ENCODE measurements at regions not wholly inside any gene's neighbourhood (a gene's known extent, or its start where the extent isn't known, plus 50 kb on each side); places are given as distances from the start of the nearest gene placed in this dataset.

DNA sequence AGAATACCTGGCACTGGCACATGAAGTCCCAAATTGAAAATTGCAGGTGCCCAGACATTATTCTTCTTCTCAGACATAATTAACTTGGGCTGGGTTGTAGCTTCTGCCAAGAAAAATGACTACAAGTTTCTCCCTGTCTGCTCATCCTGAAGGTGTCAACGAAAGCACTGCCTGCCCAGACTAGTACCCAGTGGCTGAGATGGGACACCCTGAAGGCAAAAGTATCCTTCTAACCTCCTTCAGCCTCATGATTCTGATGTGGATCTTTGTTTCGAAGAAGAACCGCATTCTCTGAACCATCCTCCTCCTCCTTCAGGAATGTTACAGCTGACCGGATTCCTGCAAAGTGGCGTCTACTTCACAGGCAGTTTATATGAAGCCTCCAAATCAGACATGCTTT lies 161.1 kb upstream of the FST start:
- Histone ChIP-seq H3K27ac (ENCODE audit: low read depth, low read length, poor library complexity, severe bottlenecking) (no peak overlapping the region), H3K9me3 (ENCODE audit: low read depth, low read length, poor library complexity, severe bottlenecking) (no peaks in the 10 kb centered on the region), H3K36me3 (ENCODE audit: insufficient read depth, low read length, poor library complexity, severe bottlenecking) (no peaks in the 10 kb centered on the region), H3K4me1 (ENCODE audit: insufficient read depth, low read length, poor library complexity, severe bottlenecking) (no peaks in the 10 kb centered on the region), H3K4me3 (ENCODE audit: low read depth, low read length, poor library complexity, severe bottlenecking) (no peak overlapping the region), H3K27me3 (replicated peaks; ENCODE audit: insufficient read depth, low read depth, low read length, poor library complexity) (no peaks in the 10 kb centered on the region)
- DNase-seq (ENCODE audit: low spot score) = no peak
- intact Hi-C loops (cut with micrococcal nuclease; ENCODE audit: unreplicated experiment) = no loop called here
- TF ChIP-seq, protein P1, sequence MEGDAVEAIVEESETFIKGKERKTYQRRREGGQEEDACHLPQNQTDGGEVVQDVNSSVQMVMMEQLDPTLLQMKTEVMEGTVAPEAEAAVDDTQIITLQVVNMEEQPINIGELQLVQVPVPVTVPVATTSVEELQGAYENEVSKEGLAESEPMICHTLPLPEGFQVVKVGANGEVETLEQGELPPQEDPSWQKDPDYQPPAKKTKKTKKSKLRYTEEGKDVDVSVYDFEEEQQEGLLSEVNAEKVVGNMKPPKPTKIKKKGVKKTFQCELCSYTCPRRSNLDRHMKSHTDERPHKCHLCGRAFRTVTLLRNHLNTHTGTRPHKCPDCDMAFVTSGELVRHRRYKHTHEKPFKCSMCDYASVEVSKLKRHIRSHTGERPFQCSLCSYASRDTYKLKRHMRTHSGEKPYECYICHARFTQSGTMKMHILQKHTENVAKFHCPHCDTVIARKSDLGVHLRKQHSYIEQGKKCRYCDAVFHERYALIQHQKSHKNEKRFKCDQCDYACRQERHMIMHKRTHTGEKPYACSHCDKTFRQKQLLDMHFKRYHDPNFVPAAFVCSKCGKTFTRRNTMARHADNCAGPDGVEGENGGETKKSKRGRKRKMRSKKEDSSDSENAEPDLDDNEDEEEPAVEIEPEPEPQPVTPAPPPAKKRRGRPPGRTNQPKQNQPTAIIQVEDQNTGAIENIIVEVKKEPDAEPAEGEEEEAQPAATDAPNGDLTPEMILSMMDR (conservative IDR thresholded peaks at IDR 0.05; ENCODE audit: low read depth, low read length) = no peak
- no peak for TF ChIP-seq EZH2 (IDR thresholded peaks at IDR 0.05; ENCODE audit: borderline replicate concordance, low read depth, low read length, poor library complexity, severe bottlenecking)
- POLR2A ChIA-PET (ENCODE audit: low non-redundant PET) = no interaction called here
- no TSS peak for BruUV-seq (replicated peaks)
- CTCF ChIA-PET = no interaction called here

DNA sequence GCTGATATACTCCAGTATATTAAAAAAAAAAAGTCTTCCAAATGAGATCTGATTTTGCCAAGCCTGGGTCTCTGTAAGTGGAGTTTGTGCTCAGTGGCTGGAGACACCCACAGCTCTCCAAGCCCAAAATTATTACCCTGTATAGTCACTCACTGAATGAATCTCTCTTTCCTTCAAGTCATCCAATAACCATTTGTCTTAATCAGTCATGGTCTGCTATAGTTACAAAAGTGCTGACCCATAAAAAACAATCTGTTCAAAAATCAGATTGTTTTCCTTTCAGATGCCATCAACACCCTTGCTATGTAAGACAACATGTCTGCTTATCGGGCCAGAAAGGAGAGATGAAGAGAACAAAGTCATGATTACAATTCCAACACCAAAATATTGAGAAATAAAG lies 159.4 kb upstream of the FST start:
- intact Hi-C loops (cut with micrococcal nuclease; ENCODE audit: unreplicated experiment) = no loop called here
- CTCF ChIA-PET = interaction anchor here (0.7 kb wide), 1 partner anchor 379 kb away, joined by 4 read pairs; no protein-coding TSS in a partner anchor

DNA sequence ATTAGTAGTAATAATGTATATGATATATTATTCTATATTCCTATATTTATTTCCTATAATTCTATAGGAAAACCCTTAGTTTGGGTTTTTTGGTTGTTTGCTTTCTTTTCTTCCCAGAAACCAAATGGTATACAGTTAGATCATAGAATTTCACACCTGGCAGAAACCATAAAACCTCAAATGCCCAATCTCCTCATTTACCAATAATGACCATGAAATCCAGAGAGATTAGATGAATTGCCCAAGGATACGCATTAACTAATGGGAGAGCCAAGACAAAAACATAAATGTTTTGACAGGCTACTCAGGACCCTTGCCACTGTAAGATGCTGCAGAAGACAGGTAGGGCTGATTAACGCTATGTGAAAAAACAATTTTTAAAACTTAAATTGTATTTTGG lies 158.7 kb upstream of the FST start:
- Histone ChIP-seq H3K27ac (ENCODE audit: low read depth, low read length, poor library complexity, severe bottlenecking) (no peak overlapping the region), H3K9me3 (ENCODE audit: low read depth, low read length, poor library complexity, severe bottlenecking) (no peaks in the 10 kb centered on the region), H3K36me3 (ENCODE audit: insufficient read depth, low read length, poor library complexity, severe bottlenecking) (no peaks in the 10 kb centered on the region), H3K4me3 (ENCODE audit: low read depth, low read length, poor library complexity, severe bottlenecking) (no peak overlapping the region), H3K4me1 (ENCODE audit: insufficient read depth, low read length, poor library complexity, severe bottlenecking) (no peaks in the 10 kb centered on the region), H3K27me3 (replicated peaks; ENCODE audit: insufficient read depth, low read depth, low read length, poor library complexity) (no peaks in the 10 kb centered on the region)
- intact Hi-C loops (cut with micrococcal nuclease; ENCODE audit: unreplicated experiment) = no loop called here
- CTCF ChIA-PET = no interaction called here
- DNase-seq (ENCODE audit: low spot score) = no peak
- TF ChIP-seq EZH2 (IDR thresholded peaks at IDR 0.05; ENCODE audit: borderline replicate concordance, low read depth, low read length, poor library complexity, severe bottlenecking) = no peak
- TF ChIP-seq, protein P1 (conservative IDR thresholded peaks at IDR 0.05; ENCODE audit: low read depth, low read length) = no peak
- POLR2A ChIA-PET (ENCODE audit: low non-redundant PET) = no interaction called here
- no TSS peak for BruUV-seq (replicated peaks)

More for the DNA sequence above, 159.4 kb upstream of the FST start:
- POLR2A ChIA-PET (ENCODE audit: low non-redundant PET) = no interaction called here
- TF ChIP-seq, protein P1 (conservative IDR thresholded peaks at IDR 0.05; ENCODE audit: low read depth, low read length) = no peak
- no peak for TF ChIP-seq EZH2 (IDR thresholded peaks at IDR 0.05; ENCODE audit: borderline replicate concordance, low read depth, low read length, poor library complexity, severe bottlenecking)
- Histone ChIP-seq H3K36me3 (ENCODE audit: insufficient read depth, low read length, poor library complexity, severe bottlenecking) (no peaks in the 10 kb centered on the region), H3K9me3 (ENCODE audit: low read depth, low read length, poor library complexity, severe bottlenecking) (no peaks in the 10 kb centered on the region), H3K27me3 (replicated peaks; ENCODE audit: insufficient read depth, low read depth, low read length, poor library complexity) (no peaks in the 10 kb centered on the region), H3K27ac (ENCODE audit: low read depth, low read length, poor library complexity, severe bottlenecking) (no peak overlapping the region), H3K4me1 (ENCODE audit: insufficient read depth, low read length, poor library complexity, severe bottlenecking) (no peaks in the 10 kb centered on the region), H3K4me3 (ENCODE audit: low read depth, low read length, poor library complexity, severe bottlenecking) (no peak overlapping the region)
- DNase-seq (ENCODE audit: low spot score) = no peak
- no TSS peak for BruUV-seq (replicated peaks)
